ENCODE measurements at regions not wholly inside any gene's neighbourhood (a gene's known extent, or its start where the extent isn't known, plus 50 kb on each side); places are given as distances from the start of the nearest gene placed in this dataset.
"Not testable (repeated sequence)": the region's sequence is repeated elsewhere in the genome, so short reads cannot be mapped to it uniquely, and the experiment has no call there.

DNA sequence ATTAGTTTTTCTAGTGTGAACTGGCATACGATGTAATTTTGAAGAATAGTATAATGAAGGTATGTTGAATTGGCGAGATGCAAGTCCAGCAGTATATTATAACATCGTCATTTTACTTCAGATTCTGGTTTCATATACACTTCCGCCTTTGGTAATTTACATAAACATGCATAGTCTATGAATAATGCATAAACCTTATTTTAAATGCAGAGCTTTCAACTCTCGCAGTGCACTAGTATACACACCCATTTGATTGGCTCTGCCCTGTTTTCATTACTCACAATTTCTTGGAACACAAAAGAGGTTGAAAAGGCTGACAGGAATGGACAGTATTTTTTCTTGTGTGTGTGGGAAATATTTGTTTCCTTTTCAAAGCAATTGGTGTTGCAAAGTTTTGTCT, 128.9 kb upstream of the CCNH start:
- DNase-seq (ENCODE audit: low read depth in 2 of 2) = no peak

DNA sequence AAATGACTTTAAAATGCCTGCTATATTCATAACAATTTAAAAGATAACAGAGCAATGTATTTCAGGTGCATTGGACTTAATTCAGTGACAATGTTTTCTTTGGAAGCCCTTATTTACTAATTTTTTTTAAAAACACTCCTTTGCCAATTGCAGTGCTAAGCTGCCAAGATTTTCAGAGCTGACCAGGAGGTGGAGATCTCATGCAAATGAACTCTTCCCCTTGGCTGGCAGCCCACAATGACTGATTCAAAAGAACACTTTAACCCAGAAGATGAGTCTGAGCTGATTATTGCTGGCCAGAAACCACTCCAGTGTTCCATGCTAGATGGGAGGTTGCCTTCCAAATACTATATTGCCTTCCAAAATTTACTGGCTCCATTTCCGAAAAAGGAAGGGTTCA, 128.3 kb upstream of the CCNH start:
- DNase-seq (ENCODE audit: low read depth in 2 of 2) = no peak

DNA sequence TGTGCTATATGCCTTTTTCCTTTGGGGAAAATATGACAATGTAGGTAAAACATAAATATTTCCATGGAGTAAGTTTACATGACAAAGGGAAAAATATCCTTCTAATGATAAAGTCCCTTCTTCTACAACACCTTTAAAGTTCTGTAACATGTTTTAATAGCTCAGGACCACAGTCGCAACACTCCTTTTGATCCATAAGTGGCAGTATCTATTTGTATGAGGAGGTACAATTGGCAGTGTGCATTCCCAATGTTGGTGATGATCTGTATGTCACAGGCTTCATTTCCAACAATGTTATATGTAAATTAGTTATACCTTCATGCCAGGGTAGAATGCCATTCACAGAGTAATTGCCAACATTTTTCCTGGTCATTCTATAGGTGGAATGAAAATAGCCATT, 127.1 kb upstream of the CCNH start:
- no peak for DNase-seq (ENCODE audit: low read depth in 2 of 2)

DNA sequence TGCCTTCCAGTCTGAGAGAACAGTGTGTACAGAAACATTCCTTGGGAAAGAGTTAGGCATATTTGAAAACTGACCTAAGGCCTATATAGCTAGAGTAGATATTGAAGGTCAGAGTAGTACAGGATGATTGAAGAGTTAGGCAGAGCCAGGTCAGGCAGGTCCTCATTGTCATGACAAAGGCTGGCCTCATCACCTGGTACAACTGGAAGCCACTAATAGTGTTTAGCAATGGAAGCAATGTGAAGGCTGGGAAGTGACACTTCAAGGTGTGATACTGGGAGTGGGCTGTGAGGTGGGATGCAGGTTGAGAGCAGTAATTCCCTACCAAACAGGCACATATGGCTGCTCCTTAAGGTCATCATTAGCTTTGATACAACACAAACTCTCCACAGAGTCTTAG, 123.6 kb upstream of the CCNH start:
- DNase-seq (ENCODE audit: low read depth in 2 of 2) = no peak

DNA sequence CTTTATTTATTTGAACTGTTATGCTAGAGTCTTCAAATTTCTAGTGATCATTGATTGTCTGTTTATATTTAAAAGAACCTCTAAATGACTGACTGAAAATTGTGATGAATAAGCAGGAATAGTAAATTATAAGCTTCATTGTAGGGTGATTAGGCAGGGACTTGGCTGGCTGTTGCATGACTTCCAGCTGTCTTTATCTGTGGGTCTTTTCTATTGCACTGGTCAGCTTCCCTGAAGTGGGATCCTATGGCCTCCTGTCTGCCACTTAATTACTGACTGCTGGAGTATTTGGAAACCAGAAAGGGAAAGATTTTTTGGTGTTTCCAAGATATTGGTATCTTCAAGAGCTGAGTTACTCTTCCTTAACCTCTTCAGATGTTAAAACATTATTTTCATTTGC, 123.0 kb upstream of the CCNH start:
- DNase-seq (ENCODE audit: low read depth in 2 of 2) = no peak

DNA sequence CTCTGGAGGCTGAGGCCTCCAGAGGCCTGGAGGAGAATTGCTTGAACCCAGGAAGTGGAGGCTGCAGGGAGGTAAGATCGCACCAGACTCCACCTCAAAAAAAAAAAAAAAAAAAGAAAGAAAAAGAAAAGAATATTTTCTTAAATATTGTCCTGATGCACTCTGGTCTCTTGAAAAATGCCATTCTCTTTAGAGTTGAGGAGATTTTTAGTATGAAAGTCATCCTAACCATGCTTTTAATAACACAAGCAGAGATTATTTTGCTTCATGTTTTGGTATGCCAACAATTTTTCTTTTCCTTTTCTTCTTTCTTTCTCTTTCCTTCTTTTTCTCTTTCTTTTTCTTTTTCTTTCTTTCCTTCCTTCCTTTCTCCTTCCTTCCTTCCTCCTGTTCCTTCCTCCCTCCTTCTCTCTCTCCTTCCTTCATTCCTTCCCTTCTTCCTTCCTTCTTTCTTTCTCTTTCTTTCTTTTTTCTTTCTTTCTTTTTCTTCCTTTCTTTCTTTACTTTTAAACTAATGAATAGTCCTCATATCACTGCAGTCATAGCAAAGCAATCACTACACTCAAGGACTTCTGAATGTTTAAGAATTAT, 116.9 kb upstream of the CCNH start:
- no peak for DNase-seq (ENCODE audit: low read depth in 2 of 2)

DNA sequence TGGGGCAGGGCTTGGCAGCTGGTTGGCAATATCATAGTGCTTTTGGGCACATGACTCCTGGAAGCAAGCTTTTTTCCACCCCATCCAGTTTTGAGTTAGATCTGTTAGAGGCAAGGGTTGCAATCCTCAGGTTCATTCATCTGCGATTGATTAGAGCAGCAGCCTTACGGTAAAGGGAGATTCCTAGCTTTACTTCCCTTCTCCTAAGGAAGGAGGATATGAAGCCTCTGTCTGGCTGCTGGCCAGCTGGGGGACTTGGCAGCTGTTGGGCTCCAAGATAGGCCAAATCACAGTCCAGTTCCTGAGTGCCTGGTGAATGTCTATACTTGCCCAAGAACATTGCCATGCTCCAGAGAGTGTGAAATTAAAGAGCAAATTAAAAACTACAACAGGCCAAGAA, 113.4 kb upstream of the CCNH start:
- DNase-seq (ENCODE audit: low read depth in 2 of 2) = no peak

DNA sequence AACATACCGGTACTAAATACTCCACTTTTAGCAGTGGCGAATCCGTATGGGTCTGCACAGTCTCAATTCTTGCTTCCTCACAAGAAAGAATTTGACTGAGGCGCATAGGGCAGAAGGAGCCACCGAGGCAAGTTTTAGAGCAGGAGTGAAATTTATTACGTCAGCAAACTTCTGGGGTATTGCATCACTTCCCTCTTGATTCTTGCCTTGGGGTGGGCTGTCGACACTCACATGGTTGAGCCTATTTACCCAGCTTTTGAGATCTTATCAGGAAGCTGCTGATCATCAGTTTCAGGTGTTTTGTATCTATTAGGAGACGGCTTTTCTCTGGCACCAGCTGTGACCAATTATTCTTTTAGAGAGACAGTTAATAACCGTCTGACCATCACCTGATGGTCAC, 111.5 kb upstream of the CCNH start:
- no peak for DNase-seq (ENCODE audit: low read depth in 2 of 2)

DNA sequence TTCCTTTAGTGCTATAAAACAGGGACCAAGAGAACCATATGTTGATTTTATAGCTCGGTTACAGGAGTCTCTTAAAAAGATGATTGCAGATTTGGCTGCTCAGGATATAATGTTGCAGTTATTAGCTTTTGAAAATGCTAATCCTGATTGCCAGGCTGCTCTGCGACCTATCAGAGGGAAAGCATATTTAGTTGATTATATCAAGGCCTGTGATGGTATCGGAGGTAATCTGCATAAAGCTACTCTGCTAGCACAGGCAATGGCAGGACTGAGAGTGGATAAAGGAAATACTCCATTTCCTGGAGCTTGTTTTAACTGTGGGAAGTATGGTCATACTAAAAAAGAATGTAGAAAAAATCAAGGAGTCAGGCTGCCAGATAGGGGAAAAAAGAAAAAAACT, 99.0 kb upstream of the CCNH start:
- DNase-seq (ENCODE audit: low read depth in 2 of 2) = not testable (repeated sequence)

DNA sequence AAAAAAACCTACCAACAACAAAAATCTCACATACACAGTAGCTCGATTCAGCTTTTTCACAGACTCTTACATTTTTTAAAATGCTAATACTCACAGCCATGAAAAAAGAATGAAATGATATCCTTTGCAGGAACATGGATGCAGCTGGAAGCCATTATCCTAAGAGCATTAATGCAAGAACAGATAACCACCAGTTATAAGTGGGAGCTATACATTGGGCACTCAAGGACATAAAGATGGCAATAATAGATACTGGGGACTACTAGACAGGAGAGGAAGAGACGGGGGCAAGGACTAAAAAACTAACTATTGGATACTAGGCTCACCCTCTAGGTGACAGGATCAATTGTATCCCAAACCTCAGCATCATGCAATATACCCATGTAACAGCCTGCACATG, 90.3 kb upstream of the CCNH start:
- no peak for DNase-seq (ENCODE audit: low read depth in 2 of 2)

DNA sequence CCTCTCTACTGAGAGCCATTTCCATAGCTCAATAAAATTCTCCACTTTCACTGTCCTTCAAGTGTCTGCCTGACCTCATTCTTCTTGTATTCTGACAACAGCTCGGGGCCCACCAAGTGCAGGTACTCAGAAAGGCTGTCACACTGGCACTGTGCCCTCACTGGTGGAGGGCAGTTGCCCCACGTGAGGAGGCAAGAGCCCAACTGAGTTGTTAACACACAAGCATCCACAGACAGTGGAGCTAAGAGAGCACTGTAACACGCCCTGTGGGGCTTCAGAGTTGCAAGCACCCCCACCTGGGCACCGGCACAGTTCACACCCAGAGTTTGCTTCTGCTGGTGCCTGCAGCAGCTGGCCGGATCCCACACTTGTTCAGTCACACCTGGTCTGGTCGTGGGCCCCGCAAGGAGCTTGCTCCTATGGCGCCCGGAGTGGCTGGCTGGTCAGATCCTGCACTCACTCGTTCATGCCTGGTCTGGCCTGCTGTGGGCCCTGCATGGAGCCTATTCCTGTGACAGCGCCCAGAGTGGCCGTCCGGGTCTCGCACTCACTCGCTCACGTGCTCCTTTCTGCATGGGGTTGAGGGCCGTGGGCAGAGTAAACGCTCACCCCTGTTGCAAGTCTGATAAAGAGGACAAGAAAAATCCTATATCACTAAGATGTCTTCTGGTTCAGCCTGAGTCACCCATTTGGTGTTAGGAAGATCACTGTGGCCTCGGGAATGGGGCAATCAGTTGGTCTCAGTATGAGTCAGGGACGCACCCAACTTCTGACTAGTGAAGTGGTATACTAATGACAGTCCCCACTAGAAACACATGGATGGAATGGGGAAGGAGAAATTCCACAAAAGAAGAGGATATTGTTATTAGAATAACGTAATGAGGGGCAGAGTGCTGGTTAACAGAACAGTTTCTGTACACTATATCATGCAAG, 87.0 kb upstream of the CCNH start:
- DNase-seq (ENCODE audit: low read depth in 2 of 2) = no peak

Data from stimulated activated CD4-positive, alpha-beta T cell treated with anti-CD3 and anti-CD28 coated beads, Interleukin-4, amount 100 ng/mL, for 48 hours (primary cell).